Amniotic epithelial cell (primary cell): ENCODE measurements at regions not wholly inside any gene's neighbourhood (a gene's known extent, or its start where the extent isn't known, plus 50 kb on each side); places are given as distances from the start of the nearest gene placed in this dataset.
"Not testable (repeated sequence)": the region's sequence is repeated elsewhere in the genome, so short reads cannot be mapped to it uniquely, and the experiment has no call there.

Experiments used
- DNase-seq: peaks from one replicate; pipeline ENCODE4 v3.0.0-alpha.2; 2010; ENCODE audit warnings: low read depth

- no peak for DNase-seq
These were observed 288.8 kb downstream of the LTN1 start for GRCh38 chr21:28703861-28704260.

GRCh38 chr21:28699596-28700259 is 292.9 kb downstream of the LTN1 start:
- peak; percentile 21 for DNase-seq

- DNase-seq, result no peak
These were observed 293.5 kb downstream of the LTN1 start for GRCh38 chr21:28699186-28699585.

- no peak for DNase-seq
These were observed 295.8 kb downstream of the LTN1 start for GRCh38 chr21:28696844-28697410.

- DNase-seq, result no peak
These were observed 299.2 kb downstream of the LTN1 start for GRCh38 chr21:28693476-28693875.

GRCh38 chr21:28690196-28690595 is 302.5 kb downstream of the LTN1 start:
- no peak for DNase-seq

- no peak for DNase-seq
These were observed 304.3 kb downstream of the LTN1 start for GRCh38 chr21:28688381-28688780.

- peak; percentile 7 for DNase-seq
These were observed 305.1 kb downstream of the LTN1 start for GRCh38 chr21:28687586-28687985.

GRCh38 chr21:28683982-28684752 is 308.5 kb downstream of the LTN1 start:
- DNase-seq, result no peak

- DNase-seq, result not testable (repeated sequence)
These were observed 309.8 kb downstream of the LTN1 start for GRCh38 chr21:28682884-28683283.

GRCh38 chr21:28677096-28677495 is 315.6 kb downstream of the LTN1 start:
- not testable (repeated sequence) for DNase-seq

- peak; percentile 21 for DNase-seq
These were observed 317.2 kb downstream of the LTN1 start for GRCh38 chr21:28675331-28676041.

GRCh38 chr21:28674763-28675162 is 317.9 kb downstream of the LTN1 start:
- DNase-seq, result no peak

- peak; percentile 73 for DNase-seq
These were observed 321.0 kb downstream of the LTN1 start for GRCh38 chr21:28671549-28672195.

GRCh38 chr21:28669971-28670653 is 322.6 kb downstream of the LTN1 start:
- no peak for DNase-seq

GRCh38 chr21:28669321-28669720 is 323.4 kb downstream of the LTN1 start:
- DNase-seq, result no peak

GRCh38 chr21:28663754-28664153 is 328.9 kb downstream of the LTN1 start:
- DNase-seq, result no peak

- DNase-seq, result no peak
These were observed 329.5 kb downstream of the LTN1 start for GRCh38 chr21:28663111-28663693.

- DNase-seq, result no peak
These were observed 335.1 kb downstream of the LTN1 start for GRCh38 chr21:28657566-28657965.

GRCh38 chr21:28655471-28655870 is 337.2 kb downstream of the LTN1 start:
- peak; percentile 43 for DNase-seq

GRCh38 chr21:28654406-28654805 is 338.3 kb downstream of the LTN1 start:
- DNase-seq, result no peak
